Chondrocyte (in vitro differentiated cells): ENCODE measurements at regions not wholly inside any gene's neighbourhood (a gene's known extent, or its start where the extent isn't known, plus 50 kb on each side); places are given as distances from the start of the nearest gene placed in this dataset.
A peak's percentile ranks its signal among the peaks of the same experiment; 100 is the strongest.

Source experiments
- DNase-seq: peaks from one replicate; pipeline ENCODE4 v3.0.0; 2021; ENCODE audit warnings: mixed read lengths, low spot score
- H3K27ac Mint-ChIP-seq: one replicate; pipeline ENCODE4 v1.8.0; 2021; ENCODE audit warnings: mild to moderate bottlenecking, moderate library complexity, mixed read lengths; ENCODE audit not compliant: unreplicated experiment
- H3K27me3 Mint-ChIP-seq: 2 replicates; pipeline ENCODE4 v1.8.0; 2021; ENCODE audit warnings: low read depth, mixed read lengths
- H3K36me3 Mint-ChIP-seq: 2 replicates; pipeline ENCODE4 v1.8.0; 2021; ENCODE audit warnings: low read depth, mixed read lengths
- H3K4me1 Mint-ChIP-seq: 2 replicates; pipeline ENCODE4 v1.8.0; 2021; ENCODE audit warnings: low read depth, mild to moderate bottlenecking, mixed read lengths
- H3K4me3 Mint-ChIP-seq: one replicate; pipeline ENCODE4 v1.8.0; 2021; ENCODE audit warnings: mild to moderate bottlenecking, moderate library complexity, mixed read lengths; ENCODE audit not compliant: unreplicated experiment
- H3K9me3 Mint-ChIP-seq: 2 replicates; pipeline ENCODE4 v1.8.0; 2021; ENCODE audit warnings: low read depth, mixed read lengths
- TF ChIP-seq, protein P1 (sequence below): fragments of 200-600 bp; sonication (generic); IDR thresholded peaks from 2 replicates; pipeline ENCODE4 v1.5.0; 2021; ENCODE audit warnings: antibody characterized with exemption, mild to moderate bottlenecking, moderate library complexity

DNA sequence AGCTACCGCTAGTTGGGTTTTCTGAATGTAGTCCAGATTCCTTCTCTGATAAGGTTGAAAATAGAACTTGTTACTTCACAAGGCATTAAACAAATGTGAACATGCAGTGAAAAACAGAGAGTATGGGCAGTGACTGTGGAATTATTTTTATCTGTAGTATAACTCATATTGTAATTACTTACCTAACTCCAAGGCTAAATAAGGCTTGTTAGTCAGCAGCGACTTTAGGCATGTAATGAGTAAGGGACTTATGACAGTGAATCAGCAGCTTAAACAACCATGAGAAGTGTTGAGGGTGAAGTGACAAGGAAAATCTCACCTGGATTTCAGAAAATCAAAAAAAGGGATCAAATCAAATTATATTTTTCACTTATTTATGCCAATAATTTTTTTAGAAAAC lies 1719.5 kb upstream of the MIR17HG start:
- DNase-seq: no peak
- TF ChIP-seq, protein P1, sequence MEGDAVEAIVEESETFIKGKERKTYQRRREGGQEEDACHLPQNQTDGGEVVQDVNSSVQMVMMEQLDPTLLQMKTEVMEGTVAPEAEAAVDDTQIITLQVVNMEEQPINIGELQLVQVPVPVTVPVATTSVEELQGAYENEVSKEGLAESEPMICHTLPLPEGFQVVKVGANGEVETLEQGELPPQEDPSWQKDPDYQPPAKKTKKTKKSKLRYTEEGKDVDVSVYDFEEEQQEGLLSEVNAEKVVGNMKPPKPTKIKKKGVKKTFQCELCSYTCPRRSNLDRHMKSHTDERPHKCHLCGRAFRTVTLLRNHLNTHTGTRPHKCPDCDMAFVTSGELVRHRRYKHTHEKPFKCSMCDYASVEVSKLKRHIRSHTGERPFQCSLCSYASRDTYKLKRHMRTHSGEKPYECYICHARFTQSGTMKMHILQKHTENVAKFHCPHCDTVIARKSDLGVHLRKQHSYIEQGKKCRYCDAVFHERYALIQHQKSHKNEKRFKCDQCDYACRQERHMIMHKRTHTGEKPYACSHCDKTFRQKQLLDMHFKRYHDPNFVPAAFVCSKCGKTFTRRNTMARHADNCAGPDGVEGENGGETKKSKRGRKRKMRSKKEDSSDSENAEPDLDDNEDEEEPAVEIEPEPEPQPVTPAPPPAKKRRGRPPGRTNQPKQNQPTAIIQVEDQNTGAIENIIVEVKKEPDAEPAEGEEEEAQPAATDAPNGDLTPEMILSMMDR: no peak
- no peaks in the 10 kb centered on the region for H3K36me3 Mint-ChIP-seq
- H3K9me3 Mint-ChIP-seq: peaks cover 4% of the 10 kb centered on the region
- H3K27ac Mint-ChIP-seq: no peak overlapping the region
- no peaks in the 10 kb centered on the region for H3K4me1 Mint-ChIP-seq
- H3K27me3 Mint-ChIP-seq: no peaks in the 10 kb centered on the region
- no peak overlapping the region for H3K4me3 Mint-ChIP-seq

DNA sequence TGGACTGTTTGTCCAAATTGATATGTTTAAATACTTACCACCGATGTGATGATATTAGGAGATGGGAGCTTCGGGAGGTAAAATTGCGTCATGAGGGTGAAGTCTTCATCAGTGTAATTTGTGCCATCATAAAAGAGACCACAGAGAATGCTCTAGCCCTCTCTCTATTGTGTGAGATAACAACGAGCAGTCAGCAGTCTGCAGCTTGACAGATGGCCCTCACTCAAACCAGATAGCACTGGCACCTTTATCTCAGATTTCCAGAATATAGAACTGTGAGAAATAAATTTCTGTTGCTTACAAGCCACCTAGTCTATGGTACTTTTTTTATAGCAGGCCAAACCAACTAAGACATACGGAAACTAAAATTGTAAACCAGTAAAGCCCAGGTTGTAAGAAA lies 1718.9 kb upstream of the MIR17HG start:
- H3K4me3 Mint-ChIP-seq: no peak overlapping the region
- no peak overlapping the region for H3K27ac Mint-ChIP-seq
- DNase-seq: no peak
- H3K9me3 Mint-ChIP-seq: peaks cover 4% of the 10 kb centered on the region
- H3K27me3 Mint-ChIP-seq: no peaks in the 10 kb centered on the region
- no peaks in the 10 kb centered on the region for H3K4me1 Mint-ChIP-seq
- TF ChIP-seq, protein P1: no peak
- no peaks in the 10 kb centered on the region for H3K36me3 Mint-ChIP-seq

DNA sequence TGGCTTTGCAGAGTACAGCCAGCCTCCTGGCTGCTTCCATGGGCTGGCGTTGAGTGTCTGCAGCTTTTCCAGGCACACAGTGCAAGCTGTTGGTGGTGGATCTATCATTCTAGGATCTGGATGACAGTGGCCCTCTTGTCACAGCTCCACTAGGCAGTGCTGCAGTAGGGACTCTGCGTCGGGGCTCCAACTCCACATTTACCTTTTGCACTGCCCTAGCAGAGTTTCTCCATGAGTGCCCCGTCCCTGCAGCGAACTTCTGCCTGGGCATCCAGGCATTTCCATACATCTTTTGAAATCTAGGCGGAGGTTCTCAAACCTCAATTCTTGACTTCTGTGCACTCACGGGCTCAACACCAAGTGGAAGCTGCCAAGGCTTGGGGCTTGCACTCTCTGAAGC lies 1697.3 kb upstream of the MIR17HG start:
- DNase-seq: peak; percentile 59
- TF ChIP-seq, protein P1: no peak
- no peaks in the 10 kb centered on the region for H3K36me3 Mint-ChIP-seq
- no peak overlapping the region for H3K4me3 Mint-ChIP-seq
- no peaks in the 10 kb centered on the region for H3K4me1 Mint-ChIP-seq
- no peak overlapping the region for H3K27ac Mint-ChIP-seq
- H3K27me3 Mint-ChIP-seq: no peaks in the 10 kb centered on the region
- H3K9me3 Mint-ChIP-seq: peaks cover 24% of the 10 kb centered on the region

DNA sequence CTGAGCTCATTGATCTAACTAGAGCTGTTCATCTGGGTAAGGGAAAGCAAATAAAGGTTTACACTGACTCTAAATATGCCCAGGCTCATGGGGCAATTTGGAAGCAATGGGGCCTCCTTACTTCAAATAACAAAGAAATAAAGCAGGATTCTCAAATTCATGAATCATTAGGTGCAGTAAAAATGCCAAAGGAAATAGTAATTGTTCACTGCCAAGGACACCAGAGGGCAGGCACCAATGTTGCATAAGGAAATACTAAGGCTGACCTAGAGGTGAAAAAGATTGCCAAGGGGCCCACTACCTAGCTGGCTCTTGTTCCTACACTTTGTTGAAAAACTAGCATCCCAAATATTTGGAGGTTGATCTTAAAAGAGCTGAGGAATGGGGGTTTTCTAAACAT lies 1686.7 kb upstream of the MIR17HG start:
- Mint-ChIP-seq H3K27ac (no peak overlapping the region), H3K9me3 (peaks cover 4% of the 10 kb centered on the region), H3K4me1 (no peaks in the 10 kb centered on the region), H3K27me3 (no peaks in the 10 kb centered on the region), H3K4me3 (no peak overlapping the region), H3K36me3 (no peaks in the 10 kb centered on the region)
- TF ChIP-seq, protein P1: no peak
- DNase-seq: no peak

DNA sequence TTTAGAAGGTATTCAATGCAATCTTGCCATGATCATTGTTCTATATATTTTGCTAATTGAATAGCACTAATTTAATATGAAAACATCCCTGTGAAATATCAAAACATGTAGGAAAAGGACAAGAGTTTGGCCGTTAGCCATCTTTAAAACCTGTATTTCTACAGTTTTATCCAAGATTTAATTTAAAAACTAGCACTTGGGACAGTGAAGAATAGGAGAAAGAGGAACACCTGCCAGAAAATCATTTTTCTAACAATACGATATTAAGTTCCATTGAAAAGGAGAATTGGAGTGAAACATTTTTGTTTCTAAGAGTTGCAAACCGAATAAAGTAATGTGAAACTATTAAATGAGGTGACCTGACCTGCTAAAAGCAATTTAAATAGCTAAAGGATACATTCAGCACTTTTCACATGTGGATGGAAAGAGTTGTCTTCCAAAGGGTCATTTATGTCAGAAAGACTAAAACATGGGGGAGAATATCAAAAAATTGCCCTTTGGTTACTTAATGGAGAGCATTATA lies 1673.6 kb upstream of the MIR17HG start:
- H3K27me3 Mint-ChIP-seq: no peaks in the 10 kb centered on the region

More for the DNA sequence above, 1673.6 kb upstream of the MIR17HG start:
- peaks cover 8% of the 10 kb centered on the region for H3K9me3 Mint-ChIP-seq
- TF ChIP-seq, protein P1: no peak
- H3K4me3 Mint-ChIP-seq: no peak overlapping the region
- no peaks in the 10 kb centered on the region for H3K4me1 Mint-ChIP-seq
- H3K27ac Mint-ChIP-seq: no peak overlapping the region
- no peak for DNase-seq
- H3K36me3 Mint-ChIP-seq: no peaks in the 10 kb centered on the region
